GM18909 (cell line): ENCODE measurements at regions not wholly inside any gene's neighbourhood (a gene's known extent, or its start where the extent isn't known, plus 50 kb on each side); places are given as distances from the start of the nearest gene placed in this dataset.

Experiments
- ATAC-seq: cut with Tn5 transposase; IDR thresholded peaks from one replicate; pipeline ENCODE4 v1.9.1; 2021; ENCODE audit warnings: mild to moderate bottlenecking; ENCODE audit not compliant: unreplicated experiment, poor library complexity

- ATAC-seq = no peak
These were observed 1034.0 kb upstream of the EEF2KMT start for GRCh38 chr16:6131526-6132050.

- no peak for ATAC-seq
These were observed 1028.1 kb upstream of the EEF2KMT start for GRCh38 chr16:6125483-6126259.

GRCh38 chr16:6124136-6124535 is 1026.5 kb upstream of the EEF2KMT start:
- ATAC-seq = no peak

GRCh38 chr16:6122401-6122800 is 1024.8 kb upstream of the EEF2KMT start:
- ATAC-seq = no peak

GRCh38 chr16:6114691-6115090 is 1017.1 kb upstream of the EEF2KMT start:
- ATAC-seq = no peak

GRCh38 chr16:6113749-6114148 is 1016.2 kb upstream of the EEF2KMT start:
- no peak for ATAC-seq

- ATAC-seq = no peak
These were observed 1015.1 kb upstream of the EEF2KMT start for GRCh38 chr16:6112700-6113099.

GRCh38 chr16:6111390-6111789 is 1013.8 kb upstream of the EEF2KMT start:
- ATAC-seq = no peak

GRCh38 chr16:6110346-6110745 is 1012.8 kb upstream of the EEF2KMT start:
- ATAC-seq = no peak

- ATAC-seq = no peak
These were observed 1008.5 kb upstream of the EEF2KMT start for GRCh38 chr16:6106061-6106460.

GRCh38 chr16:6105115-6105514 is 1007.5 kb upstream of the EEF2KMT start:
- ATAC-seq = no peak

- ATAC-seq = no peak
These were observed 1006.8 kb upstream of the EEF2KMT start for GRCh38 chr16:6104428-6104827.

GRCh38 chr16:6103561-6103960 is 1006.0 kb upstream of the EEF2KMT start:
- ATAC-seq = no peak

GRCh38 chr16:6099102-6099501 is 1001.5 kb upstream of the EEF2KMT start:
- no peak for ATAC-seq

- no peak for ATAC-seq
These were observed 999.5 kb upstream of the EEF2KMT start for GRCh38 chr16:6096931-6097670.

GRCh38 chr16:6095414-6095813 is 997.8 kb upstream of the EEF2KMT start:
- no peak for ATAC-seq

GRCh38 chr16:6091021-6091420 is 993.4 kb upstream of the EEF2KMT start:
- no peak for ATAC-seq

GRCh38 chr16:6081320-6081976 is 983.9 kb upstream of the EEF2KMT start:
- ATAC-seq = no peak

- ATAC-seq = no peak
These were observed 979.0 kb upstream of the EEF2KMT start for GRCh38 chr16:6076631-6077030.

- ATAC-seq = no peak
These were observed 970.5 kb upstream of the EEF2KMT start for GRCh38 chr16:6068063-6068462.

GRCh38 chr16:6066652-6067051 is 969.1 kb upstream of the EEF2KMT start:
- ATAC-seq = no peak
